ENCODE measurements at regions not wholly inside any gene's neighbourhood (a gene's known extent, or its start where the extent isn't known, plus 50 kb on each side); places are given as distances from the start of the nearest gene placed in this dataset.
A peak's percentile ranks its signal among the peaks of the same experiment; 100 is the strongest.
"Not testable (repeated sequence)": the region's sequence is repeated elsewhere in the genome, so short reads cannot be mapped to it uniquely, and the experiment has no call there.

- DNase-seq (ENCODE audit: low spot score in 2 of 2) = no peak
- no peak overlapping the region for H3K4me3 Mint-ChIP-seq
- no peak for ATAC-seq (replicated peaks; ENCODE audit: extremely low read depth, poor library complexity, severe bottlenecking)
- peaks cover 17% of the 10 kb centered on the region for H3K9me3 Mint-ChIP-seq
- H3K27me3 Mint-ChIP-seq = no peaks in the 10 kb centered on the region
- H3K4me1 Mint-ChIP-seq = no peaks in the 10 kb centered on the region
- peaks cover 2% of the 10 kb centered on the region for H3K36me3 Mint-ChIP-seq (ENCODE audit: insufficient read depth)
- no peak overlapping the region for H3K27ac Mint-ChIP-seq (ENCODE audit: low read depth)
Observed at GRCh38 chr6:66048684-66049474, 341.9 kb upstream of the EYS start.

GRCh38 chr6:66032626-66033025 lies 325.6 kb upstream of the EYS start:
- Mint-ChIP-seq H3K4me1 (no peaks in the 10 kb centered on the region), H3K36me3 (ENCODE audit: insufficient read depth) (no peaks in the 10 kb centered on the region), H3K27ac (ENCODE audit: low read depth) (no peak overlapping the region), H3K27me3 (no peaks in the 10 kb centered on the region), H3K4me3 (no peak overlapping the region), H3K9me3 (peaks cover 20% of the 10 kb centered on the region)
- ATAC-seq (replicated peaks; ENCODE audit: extremely low read depth, poor library complexity, severe bottlenecking) (no peak), DNase-seq (ENCODE audit: low spot score in 2 of 2) (no peak)

- Mint-ChIP-seq H3K9me3 (peaks cover 14% of the 10 kb centered on the region), H3K4me3 (no peak overlapping the region), H3K27me3 (no peaks in the 10 kb centered on the region), H3K36me3 (ENCODE audit: insufficient read depth) (no peaks in the 10 kb centered on the region), H3K27ac (ENCODE audit: low read depth) (no peak overlapping the region), H3K4me1 (no peaks in the 10 kb centered on the region)
- DNase-seq (ENCODE audit: low spot score in 2 of 2) (no peak), ATAC-seq (replicated peaks; ENCODE audit: extremely low read depth, poor library complexity, severe bottlenecking) (no peak)
Observed at GRCh38 chr6:66029391-66029790, 322.4 kb upstream of the EYS start.

- DNase-seq (ENCODE audit: low spot score in 2 of 2) (no peak), ATAC-seq (replicated peaks; ENCODE audit: extremely low read depth, poor library complexity, severe bottlenecking) (peak; percentile 19)
- H3K36me3 Mint-ChIP-seq (ENCODE audit: insufficient read depth) = no peaks in the 10 kb centered on the region
- no peaks in the 10 kb centered on the region for H3K27me3 Mint-ChIP-seq
- no peak overlapping the region for H3K4me3 Mint-ChIP-seq
- H3K9me3 Mint-ChIP-seq = peaks cover 10% of the 10 kb centered on the region
- H3K27ac Mint-ChIP-seq (ENCODE audit: low read depth) = no peak overlapping the region
- no peaks in the 10 kb centered on the region for H3K4me1 Mint-ChIP-seq
Observed at GRCh38 chr6:65999288-65999791, 292.3 kb upstream of the EYS start.

GRCh38 chr6:65998544-65998943 lies 291.5 kb upstream of the EYS start:
- Mint-ChIP-seq H3K27ac (ENCODE audit: low read depth) (no peak overlapping the region), H3K4me3 (no peak overlapping the region), H3K9me3 (peaks cover 11% of the 10 kb centered on the region), H3K4me1 (no peaks in the 10 kb centered on the region), H3K36me3 (ENCODE audit: insufficient read depth) (no peaks in the 10 kb centered on the region), H3K27me3 (no peaks in the 10 kb centered on the region)
- ATAC-seq (replicated peaks; ENCODE audit: extremely low read depth, poor library complexity, severe bottlenecking) (no peak), DNase-seq (ENCODE audit: low spot score in 2 of 2) (no peak)

- Mint-ChIP-seq H3K27me3 (no peaks in the 10 kb centered on the region), H3K4me3 (no peak overlapping the region), H3K9me3 (peaks cover 16% of the 10 kb centered on the region), H3K27ac (ENCODE audit: low read depth) (no peak overlapping the region), H3K36me3 (ENCODE audit: insufficient read depth) (no peaks in the 10 kb centered on the region), H3K4me1 (no peaks in the 10 kb centered on the region)
- DNase-seq (ENCODE audit: low spot score in 2 of 2) = no peak
- ATAC-seq (replicated peaks; ENCODE audit: extremely low read depth, poor library complexity, severe bottlenecking) = no peak
Observed at GRCh38 chr6:65997539-65997938, 290.5 kb upstream of the EYS start.

GRCh38 chr6:65996096-65996495 lies 289.1 kb upstream of the EYS start:
- H3K9me3 Mint-ChIP-seq = peaks cover 17% of the 10 kb centered on the region
- no peak overlapping the region for H3K27ac Mint-ChIP-seq (ENCODE audit: low read depth)
- H3K27me3 Mint-ChIP-seq = no peaks in the 10 kb centered on the region
- H3K4me3 Mint-ChIP-seq = no peak overlapping the region
- no peaks in the 10 kb centered on the region for H3K36me3 Mint-ChIP-seq (ENCODE audit: insufficient read depth)
- DNase-seq (ENCODE audit: low spot score in 2 of 2) = no peak
- ATAC-seq (replicated peaks; ENCODE audit: extremely low read depth, poor library complexity, severe bottlenecking) = no peak
- H3K4me1 Mint-ChIP-seq = no peaks in the 10 kb centered on the region

- H3K27ac Mint-ChIP-seq (ENCODE audit: low read depth) = no peak overlapping the region
- no peaks in the 10 kb centered on the region for H3K27me3 Mint-ChIP-seq
- peaks cover 2% of the 10 kb centered on the region for H3K36me3 Mint-ChIP-seq (ENCODE audit: insufficient read depth)
- no peak for DNase-seq (ENCODE audit: low spot score in 2 of 2)
- H3K4me3 Mint-ChIP-seq = no peak overlapping the region
- no peaks in the 10 kb centered on the region for H3K4me1 Mint-ChIP-seq
- peaks cover 31% of the 10 kb centered on the region for H3K9me3 Mint-ChIP-seq
- ATAC-seq (replicated peaks; ENCODE audit: extremely low read depth, poor library complexity, severe bottlenecking) = no peak
Observed at GRCh38 chr6:65989676-65990075, 282.6 kb upstream of the EYS start.

- Mint-ChIP-seq H3K27ac (ENCODE audit: low read depth) (no peak overlapping the region), H3K4me3 (no peak overlapping the region), H3K36me3 (ENCODE audit: insufficient read depth) (peaks cover 2% of the 10 kb centered on the region), H3K27me3 (no peaks in the 10 kb centered on the region), H3K9me3 (peaks cover 27% of the 10 kb centered on the region), H3K4me1 (no peaks in the 10 kb centered on the region)
- ATAC-seq (replicated peaks; ENCODE audit: extremely low read depth, poor library complexity, severe bottlenecking) (no peak), DNase-seq (ENCODE audit: low spot score in 2 of 2) (no peak)
Observed at GRCh38 chr6:65988006-65988405, 281.0 kb upstream of the EYS start.

- ATAC-seq (replicated peaks; ENCODE audit: extremely low read depth, poor library complexity, severe bottlenecking) = no peak
Observed at GRCh38 chr6:65984089-65984488, 277.1 kb upstream of the EYS start.

GRCh38 chr6:65979120-65979519 lies 272.1 kb upstream of the EYS start:
- H3K4me1 Mint-ChIP-seq = no peaks in the 10 kb centered on the region
- H3K9me3 Mint-ChIP-seq = peaks cover 29% of the 10 kb centered on the region
- H3K27ac Mint-ChIP-seq (ENCODE audit: low read depth) = no peak overlapping the region
- ATAC-seq (replicated peaks; ENCODE audit: extremely low read depth, poor library complexity, severe bottlenecking) (no peak), DNase-seq (ENCODE audit: low spot score in 2 of 2) (no peak)
- H3K4me3 Mint-ChIP-seq = no peak overlapping the region
- no peaks in the 10 kb centered on the region for H3K36me3 Mint-ChIP-seq (ENCODE audit: insufficient read depth)
- H3K27me3 Mint-ChIP-seq = no peaks in the 10 kb centered on the region

More at GRCh38 chr6:65984089-65984488, 277.1 kb upstream of the EYS start:
- no peak overlapping the region for H3K4me3 Mint-ChIP-seq
- no peaks in the 10 kb centered on the region for H3K4me1 Mint-ChIP-seq
- no peak overlapping the region for H3K27ac Mint-ChIP-seq (ENCODE audit: low read depth)
- peaks cover 32% of the 10 kb centered on the region for H3K9me3 Mint-ChIP-seq
- no peaks in the 10 kb centered on the region for H3K36me3 Mint-ChIP-seq (ENCODE audit: insufficient read depth)
- DNase-seq (ENCODE audit: low spot score in 2 of 2) = no peak
- H3K27me3 Mint-ChIP-seq = no peaks in the 10 kb centered on the region

GRCh38 chr6:65971252-65971651 lies 264.2 kb upstream of the EYS start:
- H3K36me3 Mint-ChIP-seq (ENCODE audit: insufficient read depth); H3K27ac Mint-ChIP-seq (ENCODE audit: low read depth): not testable (repeated sequence)
- H3K9me3 Mint-ChIP-seq = peaks cover 12% of the 10 kb centered on the region

GRCh38 chr6:65964261-65964660 lies 257.2 kb upstream of the EYS start:
- Mint-ChIP-seq H3K4me3 (no peak overlapping the region), H3K27me3 (no peaks in the 10 kb centered on the region), H3K36me3 (ENCODE audit: insufficient read depth) (no peaks in the 10 kb centered on the region), H3K27ac (ENCODE audit: low read depth) (no peak overlapping the region), H3K9me3 (peaks cover 24% of the 10 kb centered on the region), H3K4me1 (no peaks in the 10 kb centered on the region)
- ATAC-seq (replicated peaks; ENCODE audit: extremely low read depth, poor library complexity, severe bottlenecking) (no peak), DNase-seq (ENCODE audit: low spot score in 2 of 2) (no peak)

More at GRCh38 chr6:65971252-65971651, 264.2 kb upstream of the EYS start:
- H3K4me3 Mint-ChIP-seq; H3K27me3 Mint-ChIP-seq; H3K4me1 Mint-ChIP-seq; ATAC-seq (replicated peaks; ENCODE audit: extremely low read depth, poor library complexity, severe bottlenecking); DNase-seq (ENCODE audit: low spot score in 2 of 2): not testable (repeated sequence)

Measured in central memory CD8-positive, alpha-beta T cell (primary cell).